Peyer's patch (tissue), 4 donors: ENCODE measurements at regions not wholly inside any gene's neighbourhood (a gene's known extent, or its start where the extent isn't known, plus 50 kb on each side); places are given as distances from the start of the nearest gene placed in this dataset.

Experiments used
- DNase-seq, 3 donors: peaks; one replicate each; pipeline ENCODE4 v3.0.0-alpha.2; 2017 to 2019
- H3K27ac ChIP-seq, 4 donors: fragments of 200-600 bp; sonication (generic); one replicate each; pipeline ENCODE4 v1.5.1; 2016 to 2019
- H3K27me3 ChIP-seq, 2 donors: fragments of 200-600 bp; sonication (generic); one replicate each; pipeline ENCODE4 v1.5.1; 2019
- H3K36me3 ChIP-seq, 3 donors: fragments of 200-600 bp; sonication (generic); one replicate each; pipeline ENCODE4 v1.5.1; 2016 to 2019
- H3K4me1 ChIP-seq, 4 donors: fragments of 200-600 bp; sonication (generic); one replicate each; pipeline ENCODE4 v1.5.1; 2016 to 2019
- H3K4me3 ChIP-seq, 4 donors: fragments of 200-600 bp; sonication (generic); 1 replicate in 3 of 4; 2 replicates in 1 of 4; pipeline ENCODE4 v1.5.1; 2016 to 2019; ENCODE audit warnings: mild to moderate bottlenecking in 1 of 4
- H3K9me3 ChIP-seq, 4 donors: fragments of 200-600 bp; sonication (generic); one replicate each; pipeline ENCODE4 v1.5.1; 2016 to 2019; ENCODE audit warnings: mild to moderate bottlenecking in 1 of 4
- CTCF ChIP-seq, 6 experiments: fragments of 450-650 bp in 4 of 6; fragments of 200-600 bp in 2 of 6; sonication (generic) in 1 of 6; IDR thresholded peaks; one replicate each; pipeline ENCODE4 v1.5.1; 2017 to 2019; ENCODE audit warnings: antibody characterized with exemption in 6 of 6, mild to moderate bottlenecking in 3 of 6, moderate library complexity in 1 of 6
- POLR2A ChIP-seq, 2 donors: fragments of 450-650 bp; IDR thresholded peaks; one replicate each; pipeline ENCODE4 v1.5.1; 2017; ENCODE audit warnings: antibody characterized with exemption in 2 of 2, mild to moderate bottlenecking in 2 of 2, moderate library complexity in 2 of 2

GRCh38 chr18:42255908-42256765 lies 301.1 kb downstream of the PIK3C3 start:
- Histone ChIP-seq H3K36me3 (no peaks in the 10 kb centered on the region), H3K27me3 (no peaks in the 10 kb centered on the region), H3K27ac (no peak overlapping the region), H3K4me1 (no peaks in the 10 kb centered on the region), H3K9me3 (no peaks in the 10 kb centered on the region), H3K4me3 (no peak overlapping the region)
- DNase-seq, result no peak
- TF ChIP-seq POLR2A (IDR thresholded peaks at IDR 0.05) (no peak), CTCF (IDR thresholded peaks at IDR 0.05) (no peak)

- no peak overlapping the region for H3K4me3 ChIP-seq
- no peaks in the 10 kb centered on the region for H3K9me3 ChIP-seq
- no peaks in the 10 kb centered on the region for H3K27me3 ChIP-seq
- DNase-seq, result no peak
- TF ChIP-seq CTCF (IDR thresholded peaks at IDR 0.05), result no peak
- no peak for TF ChIP-seq POLR2A (IDR thresholded peaks at IDR 0.05)
- no peak overlapping the region for H3K27ac ChIP-seq
- H3K36me3 ChIP-seq, result no peaks in the 10 kb centered on the region
- H3K4me1 ChIP-seq, result no peaks in the 10 kb centered on the region
Observed at GRCh38 chr18:42258301-42258965, 303.4 kb downstream of the PIK3C3 start.

- H3K4me1 ChIP-seq, result no peaks in the 10 kb centered on the region
- TF ChIP-seq CTCF (IDR thresholded peaks at IDR 0.05) (no peak), POLR2A (IDR thresholded peaks at IDR 0.05) (no peak)
- no peaks in the 10 kb centered on the region for H3K36me3 ChIP-seq
- no peaks in the 10 kb centered on the region for H3K9me3 ChIP-seq
- no peak for DNase-seq
- H3K27ac ChIP-seq, result no peak overlapping the region
- no peak overlapping the region for H3K4me3 ChIP-seq
- no peaks in the 10 kb centered on the region for H3K27me3 ChIP-seq
Observed at GRCh38 chr18:42261731-42262130, 306.7 kb downstream of the PIK3C3 start.

GRCh38 chr18:42264497-42264896 lies 309.5 kb downstream of the PIK3C3 start:
- no peaks in the 10 kb centered on the region for H3K4me1 ChIP-seq
- H3K27me3 ChIP-seq, result no peaks in the 10 kb centered on the region
- TF ChIP-seq POLR2A (IDR thresholded peaks at IDR 0.05) (no peak), CTCF (IDR thresholded peaks at IDR 0.05) (no peak)
- no peaks in the 10 kb centered on the region for H3K9me3 ChIP-seq
- no peak for DNase-seq
- H3K36me3 ChIP-seq, result no peaks in the 10 kb centered on the region
- no peak overlapping the region for H3K27ac ChIP-seq
- H3K4me3 ChIP-seq, result no peak overlapping the region

- no peak for DNase-seq
- H3K27me3 ChIP-seq, result no peaks in the 10 kb centered on the region
Observed at GRCh38 chr18:42268186-42268725, 313.2 kb downstream of the PIK3C3 start.

More at GRCh38 chr18:42268186-42268725, 313.2 kb downstream of the PIK3C3 start:
- no peaks in the 10 kb centered on the region for H3K36me3 ChIP-seq
- no peak for TF ChIP-seq CTCF (IDR thresholded peaks at IDR 0.05)
- TF ChIP-seq POLR2A (IDR thresholded peaks at IDR 0.05), result no peak
- no peak overlapping the region for H3K4me3 ChIP-seq
- no peaks in the 10 kb centered on the region for H3K4me1 ChIP-seq
- no peak overlapping the region for H3K27ac ChIP-seq
- H3K9me3 ChIP-seq, result no peaks in the 10 kb centered on the region
